ENCODE measurements at regions not wholly inside any gene's neighbourhood (a gene's known extent, or its start where the extent isn't known, plus 50 kb on each side); places are given as distances from the start of the nearest gene placed in this dataset.

DNA sequence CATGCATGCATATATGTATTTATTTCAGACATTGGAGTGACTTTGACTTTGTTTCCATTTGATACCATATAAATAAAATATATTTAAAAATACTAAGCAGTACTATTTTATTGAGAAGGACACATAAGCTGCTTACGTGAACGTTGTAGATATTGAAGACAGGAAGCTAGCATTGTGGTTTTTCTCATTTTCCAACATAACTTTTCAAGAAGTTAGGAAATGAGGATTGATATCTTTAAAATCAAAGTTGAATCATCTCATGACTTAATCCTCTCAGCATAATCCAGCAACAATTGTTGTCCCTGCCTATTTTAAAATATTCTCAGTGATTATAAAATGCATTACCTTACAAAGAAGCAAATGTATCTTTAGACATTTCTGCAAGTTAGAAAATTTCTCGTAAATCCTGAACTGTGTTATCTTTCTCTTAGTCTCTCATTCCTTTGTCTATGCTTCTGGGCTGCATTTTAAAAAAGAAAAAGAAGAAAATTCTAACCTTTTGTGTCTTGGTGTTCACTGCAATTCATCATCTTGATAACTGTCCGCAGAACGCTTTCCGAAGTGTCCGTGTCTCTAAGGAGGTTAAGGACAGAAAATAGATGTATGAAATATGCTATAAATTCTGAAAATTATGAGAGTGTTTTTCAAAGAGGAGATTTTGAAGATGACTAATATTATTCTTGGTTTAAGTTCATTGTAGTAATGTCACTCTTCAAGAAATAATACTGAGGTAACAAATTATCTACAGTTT lies 1089.9 kb upstream of the CDH6 start:
- no peak for DNase-seq (ENCODE audit: low read depth)
- no peak for TF ChIP-seq MYC (IDR thresholded peaks at IDR 0.05; ENCODE audit: low read depth, low read length)
- TF ChIP-seq, protein P1, sequence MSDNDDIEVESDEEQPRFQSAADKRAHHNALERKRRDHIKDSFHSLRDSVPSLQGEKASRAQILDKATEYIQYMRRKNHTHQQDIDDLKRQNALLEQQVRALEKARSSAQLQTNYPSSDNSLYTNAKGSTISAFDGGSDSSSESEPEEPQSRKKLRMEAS (IDR thresholded peaks at IDR 0.05; ENCODE audit: low read depth, low read length), result no peak
- TF ChIP-seq POLR2A (IDR thresholded peaks at IDR 0.05; ENCODE audit: extremely low read depth, insufficient read length), result no peak
- TF ChIP-seq, protein P2, sequence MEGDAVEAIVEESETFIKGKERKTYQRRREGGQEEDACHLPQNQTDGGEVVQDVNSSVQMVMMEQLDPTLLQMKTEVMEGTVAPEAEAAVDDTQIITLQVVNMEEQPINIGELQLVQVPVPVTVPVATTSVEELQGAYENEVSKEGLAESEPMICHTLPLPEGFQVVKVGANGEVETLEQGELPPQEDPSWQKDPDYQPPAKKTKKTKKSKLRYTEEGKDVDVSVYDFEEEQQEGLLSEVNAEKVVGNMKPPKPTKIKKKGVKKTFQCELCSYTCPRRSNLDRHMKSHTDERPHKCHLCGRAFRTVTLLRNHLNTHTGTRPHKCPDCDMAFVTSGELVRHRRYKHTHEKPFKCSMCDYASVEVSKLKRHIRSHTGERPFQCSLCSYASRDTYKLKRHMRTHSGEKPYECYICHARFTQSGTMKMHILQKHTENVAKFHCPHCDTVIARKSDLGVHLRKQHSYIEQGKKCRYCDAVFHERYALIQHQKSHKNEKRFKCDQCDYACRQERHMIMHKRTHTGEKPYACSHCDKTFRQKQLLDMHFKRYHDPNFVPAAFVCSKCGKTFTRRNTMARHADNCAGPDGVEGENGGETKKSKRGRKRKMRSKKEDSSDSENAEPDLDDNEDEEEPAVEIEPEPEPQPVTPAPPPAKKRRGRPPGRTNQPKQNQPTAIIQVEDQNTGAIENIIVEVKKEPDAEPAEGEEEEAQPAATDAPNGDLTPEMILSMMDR (IDR thresholded peaks at IDR 0.05; ENCODE audit: low read depth, low read length), result no peak
- no peak overlapping the region for H3K4me3 ChIP-seq (ENCODE audit: low read depth, low read length)

DNA sequence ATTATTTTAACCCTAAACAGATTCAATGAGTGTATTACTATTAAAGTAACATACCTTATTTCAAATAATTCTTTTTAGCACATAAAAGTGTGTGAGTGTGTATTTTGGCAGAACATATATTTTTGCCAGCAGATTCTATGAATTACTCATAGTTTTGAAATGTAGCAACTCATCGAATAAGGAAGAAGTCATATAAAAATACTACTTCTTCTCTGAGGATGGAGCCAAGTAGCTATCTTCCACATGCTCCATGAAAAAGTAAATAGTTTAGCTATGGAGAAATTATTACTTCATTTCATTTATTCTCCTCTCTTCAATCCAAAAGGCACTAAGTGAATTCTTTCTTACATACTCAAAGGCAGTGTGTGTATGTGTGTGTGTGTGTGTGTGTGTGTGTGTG lies 1090.4 kb upstream of the CDH6 start:
- no peak for DNase-seq (ENCODE audit: low read depth)
- TF ChIP-seq POLR2A (IDR thresholded peaks at IDR 0.05; ENCODE audit: extremely low read depth, insufficient read length) (no peak), MYC (IDR thresholded peaks at IDR 0.05; ENCODE audit: low read depth, low read length) (no peak)
- TF ChIP-seq, protein P1 (IDR thresholded peaks at IDR 0.05; ENCODE audit: low read depth, low read length), result no peak
- TF ChIP-seq, protein P2 (IDR thresholded peaks at IDR 0.05; ENCODE audit: low read depth, low read length), result no peak
- no peak overlapping the region for H3K4me3 ChIP-seq (ENCODE audit: low read depth, low read length)

DNA sequence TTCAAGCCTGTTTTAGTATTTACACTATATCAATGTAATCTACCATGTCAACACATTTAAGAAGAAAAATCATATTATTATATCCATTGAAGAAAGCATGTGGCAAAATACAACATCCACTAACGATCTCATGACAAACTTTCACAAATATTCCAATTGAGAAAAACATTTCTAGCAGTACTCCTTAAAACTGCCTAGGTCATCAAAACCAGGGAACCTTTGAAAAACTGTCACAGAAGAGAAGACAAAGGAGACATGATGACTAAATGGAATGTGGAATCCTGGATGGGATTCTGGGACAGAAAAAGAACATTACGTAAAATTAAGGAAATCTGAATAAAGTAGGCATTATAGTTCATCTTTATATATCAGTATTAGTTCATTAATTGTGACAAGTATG lies 1091.3 kb upstream of the CDH6 start:
- H3K4me3 ChIP-seq (ENCODE audit: low read depth, low read length), result no peak overlapping the region
- TF ChIP-seq, protein P2 (IDR thresholded peaks at IDR 0.05; ENCODE audit: low read depth, low read length), result no peak
- TF ChIP-seq MYC (IDR thresholded peaks at IDR 0.05; ENCODE audit: low read depth, low read length) (no peak), POLR2A (IDR thresholded peaks at IDR 0.05; ENCODE audit: extremely low read depth, insufficient read length) (no peak)
- TF ChIP-seq, protein P1 (IDR thresholded peaks at IDR 0.05; ENCODE audit: low read depth, low read length), result no peak
- no peak for DNase-seq (ENCODE audit: low read depth)

DNA sequence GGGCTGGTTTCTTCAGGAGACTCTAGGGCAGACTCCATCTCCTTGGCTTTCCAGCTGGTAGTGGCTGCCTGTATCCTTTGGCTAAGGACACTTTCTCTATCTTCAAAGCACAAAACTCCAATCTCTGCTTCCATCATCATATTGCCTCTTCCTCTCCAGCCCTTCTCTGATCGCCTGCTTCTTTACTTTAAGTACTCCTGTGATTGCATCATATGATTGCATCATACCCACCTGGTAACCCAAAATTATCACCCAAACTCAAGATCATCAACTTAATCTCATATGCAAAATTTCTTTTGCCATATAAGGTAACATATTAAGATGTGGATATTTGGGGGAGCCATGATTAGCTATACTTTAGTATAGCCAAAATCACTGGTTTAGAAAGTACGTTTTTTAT lies 1092.6 kb upstream of the CDH6 start:
- TF ChIP-seq, protein P1 (IDR thresholded peaks at IDR 0.05; ENCODE audit: low read depth, low read length), result no peak
- TF ChIP-seq, protein P2 (IDR thresholded peaks at IDR 0.05; ENCODE audit: low read depth, low read length), result no peak
- TF ChIP-seq POLR2A (IDR thresholded peaks at IDR 0.05; ENCODE audit: extremely low read depth, insufficient read length), result no peak
- no peak for TF ChIP-seq MYC (IDR thresholded peaks at IDR 0.05; ENCODE audit: low read depth, low read length)
- DNase-seq (ENCODE audit: low read depth), result no peak
- H3K4me3 ChIP-seq (ENCODE audit: low read depth, low read length), result no peak overlapping the region

DNA sequence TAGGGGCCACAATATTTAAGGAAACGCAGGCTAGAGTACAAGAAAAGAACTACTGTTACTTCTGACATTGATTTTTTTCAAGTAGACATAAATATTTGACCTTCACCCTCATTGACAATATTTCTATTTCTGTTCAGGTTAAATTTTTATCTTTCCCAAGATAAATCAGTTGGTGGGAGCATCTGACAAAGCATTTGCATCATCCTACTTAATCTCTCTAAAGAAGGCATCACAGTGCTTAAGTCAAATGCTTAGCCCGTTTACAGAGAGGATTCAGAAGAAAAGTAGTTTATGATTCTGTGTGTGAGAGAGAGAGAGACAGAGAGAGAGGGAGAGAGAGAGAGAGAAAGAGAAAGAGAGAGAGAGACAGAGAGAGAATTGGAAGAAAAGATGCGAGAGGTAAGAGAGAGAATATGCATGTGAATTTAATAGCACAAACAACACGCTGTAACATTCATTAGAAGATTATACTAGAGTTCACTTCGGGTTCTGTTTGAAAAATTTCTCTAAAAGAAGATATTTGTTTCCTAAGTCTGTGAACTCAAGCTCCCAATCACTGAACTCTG lies 1093.3 kb upstream of the CDH6 start:
- no peak overlapping the region for H3K4me3 ChIP-seq (ENCODE audit: low read depth, low read length)
- no peak for DNase-seq (ENCODE audit: low read depth)
- TF ChIP-seq MYC (IDR thresholded peaks at IDR 0.05; ENCODE audit: low read depth, low read length) (no peak), POLR2A (IDR thresholded peaks at IDR 0.05; ENCODE audit: extremely low read depth, insufficient read length) (no peak)
- TF ChIP-seq, protein P1 (IDR thresholded peaks at IDR 0.05; ENCODE audit: low read depth, low read length), result no peak
- TF ChIP-seq, protein P2 (IDR thresholded peaks at IDR 0.05; ENCODE audit: low read depth, low read length), result no peak
